Kidney (tissue), 13 donors: ENCODE measurements at regions not wholly inside any gene's neighbourhood (a gene's known extent, or its start where the extent isn't known, plus 50 kb on each side); places are given as distances from the start of the nearest gene placed in this dataset.
A peak's percentile ranks its signal among the peaks of the same experiment; 100 is the strongest.

Experiments
- DNase-seq, 5 donors: peaks; one replicate each; pipeline ENCODE4 v3.0.0-alpha.2; 2013 to 2020
- FAIRE-seq: peaks from 2 replicates; lab custom pipeline; 2012; peaks lifted over from hg19 to GRCh38; lab: Jason Lieb, UNC
- H3K27ac ChIP-seq, 2 donors: one replicate each; pipeline ENCODE4 v1.7.0; 2013; ENCODE audit warnings: low read depth in 2 of 2, low read length in 2 of 2, inconsistent platforms in 1 of 2
- H3K27me3 ChIP-seq: one replicate; pipeline ENCODE4 v1.7.1; 2013; ENCODE audit warnings: low read length, inconsistent platforms; ENCODE audit not compliant: control insufficient read depth, insufficient read depth
- H3K36me3 ChIP-seq, 3 donors: one replicate each; pipeline versions ENCODE4 v1.7.0 to v1.7.1; 2013; ENCODE audit warnings: low read length in 3 of 3, control low read depth in 1 of 3, inconsistent platforms in 1 of 3; ENCODE audit not compliant: insufficient read depth in 3 of 3, control insufficient read depth in 2 of 3
- H3K4me1 ChIP-seq, 3 donors: one replicate each; pipeline versions ENCODE4 v1.7.0 to v1.7.1; 2013; ENCODE audit warnings: low read length in 3 of 3, inconsistent platforms in 1 of 3, low read depth in 1 of 3; ENCODE audit not compliant: control insufficient read depth in 2 of 3, insufficient read depth in 2 of 3
- H3K4me3 ChIP-seq, 3 donors: one replicate each; pipeline versions ENCODE4 v1.7.0 to v1.8.1; 2013; ENCODE audit warnings: low read length in 3 of 3, control low read depth in 1 of 3, inconsistent platforms in 1 of 3
- H3K9ac ChIP-seq, 3 donors: one replicate each; pipeline versions ENCODE4 v1.7.0 to v1.7.1; 2013; ENCODE audit warnings: low read length in 3 of 3, control low read depth in 1 of 3, inconsistent platforms in 1 of 3
- H3K9me3 ChIP-seq, 3 donors: one replicate each; pipeline versions ENCODE4 v1.7.0 to v1.7.1; 2013; ENCODE audit warnings: low read length in 3 of 3, control low read depth in 1 of 3, inconsistent platforms in 1 of 3; ENCODE audit not compliant: control insufficient read depth in 2 of 3, insufficient read depth in 1 of 3
- CTCF ChIP-seq: IDR thresholded peaks from 3 replicates; pipeline ENCODE4 v1.5.1; 2012; ENCODE audit warnings: mild to moderate bottlenecking, moderate library complexity, borderline replicate concordance; ENCODE audit not compliant: insufficient read depth; ENCODE audit errors: extremely low read depth
- intact Hi-C: fragments of 100-400 bp; cut with DNase I; formaldehyde crosslinking; loops from one replicate; pipeline ENCODE4 v1.11.1; 2022
- donor health status: control.
- donor health status: control.
- donor health status: control.
- donor health status: control.
- donor health status: control.
- donor health status: DM: yes; HTN: yes; CAD: no.
- donor health status: Normal renal cell carcinoma (clear cell type).

- peaks cover 0 to 4% (median 0%) of the 10 kb centered on the region in 3 donors for H3K4me1 ChIP-seq
- FAIRE-seq (no peak), DNase-seq (peak in 4 of 5 donors; percentile 33 to 86 (median 64))
- no peak overlapping the region for H3K4me3 ChIP-seq
- no peaks in the 10 kb centered on the region for H3K9me3 ChIP-seq
- no peaks in the 10 kb centered on the region for H3K36me3 ChIP-seq
- peak; percentile 6 for TF ChIP-seq CTCF
- no peak overlapping the region for H3K27ac ChIP-seq
- intact Hi-C loops: no loop called here
- no peak overlapping the region for H3K9ac ChIP-seq
- H3K27me3 ChIP-seq: no peaks in the 10 kb centered on the region
Observed at GRCh38 chr2:6526093-6526824, 339.4 kb downstream of the CMPK2 start.

- Histone ChIP-seq H3K27me3 (no peaks in the 10 kb centered on the region), H3K9me3 (no peaks in the 10 kb centered on the region), H3K27ac (no peak overlapping the region), H3K4me3 (no peak overlapping the region), H3K36me3 (no peaks in the 10 kb centered on the region), H3K9ac (no peak overlapping the region), H3K4me1 (no peaks in the 10 kb centered on the region)
- no peak for DNase-seq
- FAIRE-seq: no peak
- no peak for TF ChIP-seq CTCF
- intact Hi-C loops: no loop called here
Observed at GRCh38 chr2:6531304-6531703, 334.4 kb downstream of the CMPK2 start.

- no peak for TF ChIP-seq CTCF
- FAIRE-seq (no peak), DNase-seq (no peak)
- Histone ChIP-seq H3K4me3 (no peak overlapping the region), H3K9ac (no peak overlapping the region), H3K4me1 (no peaks in the 10 kb centered on the region), H3K27me3 (no peaks in the 10 kb centered on the region), H3K27ac (no peak overlapping the region), H3K36me3 (no peaks in the 10 kb centered on the region), H3K9me3 (no peaks in the 10 kb centered on the region)
- intact Hi-C loops: no loop called here
Observed at GRCh38 chr2:6535572-6535971, 330.1 kb downstream of the CMPK2 start.
